Lower leg skin (tissue), 4 donors: ENCODE measurements at regions not wholly inside any gene's neighbourhood (a gene's known extent, or its start where the extent isn't known, plus 50 kb on each side); places are given as distances from the start of the nearest gene placed in this dataset.
A peak's percentile ranks its signal among the peaks of the same experiment; 100 is the strongest.
"Not testable (repeated sequence)": the region's sequence is repeated elsewhere in the genome, so short reads cannot be mapped to it uniquely, and the experiment has no call there.

Experiments used
- DNase-seq, 2 donors: peaks; one replicate each; pipeline ENCODE4 v3.0.0-alpha.2; 2019; ENCODE audit warnings: low spot score in 2 of 2
- H3K4me3 ChIP-seq: fragments of 200-600 bp; sonication (generic); 2 replicates; pipeline ENCODE4 v1.5.1; 2017; ENCODE audit warnings: mild to moderate bottlenecking, low read depth; ENCODE audit not compliant: poor library complexity, severe bottlenecking
- POLR2A ChIP-seq, 2 donors: fragments of 450-650 bp; IDR thresholded peaks; one replicate each; pipeline ENCODE4 v1.6.1; 2016 to 2017; ENCODE audit warnings: antibody characterized with exemption in 2 of 2, mild to moderate bottlenecking in 1 of 2, moderate library complexity in 1 of 2
- whole genome bisulfite sequencing, 2 donors: methylation state at CpG; one replicate each; pipeline ENCODE4 v1.1.5; 2018; 5-methylcytosine and 5-hydroxymethylcytosine counted together
- intact Hi-C: fragments of 100-400 bp; cut with DNase I; formaldehyde crosslinking; loops from one replicate; pipeline ENCODE4 v1.15.0; 2023; ENCODE audit warnings: low total_unique reads
- TF ChIP-seq, protein P1 (sequence below), 3 donors: fragments of 450-650 bp; IDR thresholded peaks; one replicate each; pipeline ENCODE4 v1.5.1; 2016; ENCODE audit warnings: antibody characterized with exemption in 3 of 3, mild to moderate bottlenecking in 3 of 3, moderate library complexity in 2 of 3

DNA sequence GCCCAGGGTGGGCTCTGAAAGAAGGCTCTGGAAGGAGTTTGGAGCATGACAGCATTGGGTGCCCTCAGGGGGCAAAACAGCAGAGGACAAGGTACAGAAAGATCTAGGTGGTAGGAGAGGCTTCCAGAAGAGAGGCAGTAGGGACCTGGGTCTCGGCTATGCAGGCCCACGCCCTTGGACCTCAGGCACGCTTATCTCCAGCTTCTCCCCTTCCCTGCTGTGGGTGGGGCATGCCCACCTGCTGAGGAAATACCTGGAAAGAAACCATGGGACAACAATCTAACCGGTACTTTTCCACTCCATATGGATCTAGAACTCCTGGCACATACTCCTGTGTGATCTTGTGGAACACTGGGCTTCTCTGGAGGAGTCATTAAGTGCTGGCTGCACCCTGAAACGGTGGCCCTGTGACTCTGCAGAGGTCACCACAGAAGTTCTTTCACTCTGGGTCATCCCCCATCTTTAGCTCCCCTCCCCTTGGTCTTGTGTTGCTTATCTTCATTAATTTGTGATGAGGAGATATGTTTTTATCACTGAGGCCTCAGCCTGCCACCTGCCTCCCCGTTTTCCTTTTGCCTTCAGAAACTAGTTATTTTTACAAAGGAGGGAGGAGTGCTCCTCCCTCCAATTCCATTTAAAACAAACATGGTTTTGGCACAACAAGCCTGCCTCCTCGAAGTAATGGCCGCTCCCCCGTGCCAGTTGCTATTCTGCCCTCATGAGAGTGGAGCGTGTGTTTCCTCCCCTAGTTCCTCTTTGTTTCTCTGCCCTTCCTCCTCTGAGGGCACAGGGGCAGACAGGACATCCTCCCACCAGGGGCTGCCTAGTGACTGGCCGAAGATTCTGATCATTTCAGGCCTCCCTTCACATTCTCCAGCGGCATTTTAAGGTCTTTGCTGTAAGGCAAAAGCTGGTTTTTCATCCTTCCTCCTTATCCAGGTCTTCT, 78.0 kb upstream of the ATP5PO start:
- WGBS, 2 donors, result 62 to 68% methylated on average over 12 of the region's 12 CpGs
- TF ChIP-seq POLR2A (IDR thresholded peaks at IDR 0.05), result no peak
- TF ChIP-seq, protein P1, sequence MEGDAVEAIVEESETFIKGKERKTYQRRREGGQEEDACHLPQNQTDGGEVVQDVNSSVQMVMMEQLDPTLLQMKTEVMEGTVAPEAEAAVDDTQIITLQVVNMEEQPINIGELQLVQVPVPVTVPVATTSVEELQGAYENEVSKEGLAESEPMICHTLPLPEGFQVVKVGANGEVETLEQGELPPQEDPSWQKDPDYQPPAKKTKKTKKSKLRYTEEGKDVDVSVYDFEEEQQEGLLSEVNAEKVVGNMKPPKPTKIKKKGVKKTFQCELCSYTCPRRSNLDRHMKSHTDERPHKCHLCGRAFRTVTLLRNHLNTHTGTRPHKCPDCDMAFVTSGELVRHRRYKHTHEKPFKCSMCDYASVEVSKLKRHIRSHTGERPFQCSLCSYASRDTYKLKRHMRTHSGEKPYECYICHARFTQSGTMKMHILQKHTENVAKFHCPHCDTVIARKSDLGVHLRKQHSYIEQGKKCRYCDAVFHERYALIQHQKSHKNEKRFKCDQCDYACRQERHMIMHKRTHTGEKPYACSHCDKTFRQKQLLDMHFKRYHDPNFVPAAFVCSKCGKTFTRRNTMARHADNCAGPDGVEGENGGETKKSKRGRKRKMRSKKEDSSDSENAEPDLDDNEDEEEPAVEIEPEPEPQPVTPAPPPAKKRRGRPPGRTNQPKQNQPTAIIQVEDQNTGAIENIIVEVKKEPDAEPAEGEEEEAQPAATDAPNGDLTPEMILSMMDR (IDR thresholded peaks at IDR 0.05), result no peak
- no peak for DNase-seq
- intact Hi-C loops, result no loop called here
- H3K4me3 ChIP-seq, result no peak overlapping the region

DNA sequence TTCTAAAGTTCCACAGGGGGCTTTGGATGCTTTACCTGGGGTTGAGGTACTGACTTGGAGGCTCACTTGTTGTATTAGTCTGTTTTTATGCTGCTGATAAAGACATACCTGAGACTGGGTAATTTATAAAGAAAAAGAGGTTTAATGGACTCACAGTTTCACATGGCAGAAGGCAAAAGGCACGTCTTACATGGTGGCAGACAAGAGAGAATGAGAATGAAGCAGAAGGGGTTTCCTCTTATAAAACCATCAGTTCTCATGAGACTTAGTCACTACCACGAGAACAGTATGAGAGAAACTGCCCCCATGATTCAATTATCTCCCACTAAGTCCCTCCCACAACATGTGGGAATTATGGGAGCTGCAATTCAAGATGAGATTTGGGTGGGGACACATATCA, 76.8 kb upstream of the ATP5PO start:
- 58 to 68% methylated on average over 2 of the region's 2 CpGs for WGBS, 2 donors
- H3K4me3 ChIP-seq, DNase-seq, intact Hi-C loops: not testable (repeated sequence)

DNA sequence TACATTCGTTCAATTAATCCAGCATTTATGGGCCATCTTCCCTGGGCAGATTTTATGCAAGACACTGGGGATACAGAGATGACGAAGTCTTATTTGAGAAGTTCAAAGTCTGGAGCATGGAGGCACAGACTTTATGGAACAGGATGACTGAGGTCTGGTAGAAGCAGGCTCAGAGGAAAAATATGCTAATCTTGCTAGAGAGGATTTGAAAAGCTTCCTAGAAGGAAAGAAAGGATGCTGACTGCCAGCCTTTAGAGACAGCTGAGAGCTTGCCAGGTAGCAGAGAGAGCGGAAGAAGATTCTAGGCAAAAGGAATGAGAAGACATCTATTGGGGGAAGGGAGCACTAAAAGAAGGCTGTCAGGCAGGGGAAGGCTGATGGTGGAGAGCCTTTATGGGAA, 75.5 kb upstream of the ATP5PO start:
- no peak for TF ChIP-seq POLR2A (IDR thresholded peaks at IDR 0.05)
- TF ChIP-seq, protein P1 (IDR thresholded peaks at IDR 0.05), result no peak
- WGBS, 2 donors, result 70 to 71% methylated on average over 3 of the region's 3 CpGs
- no peak overlapping the region for H3K4me3 ChIP-seq
- intact Hi-C loops, result no loop called here
- DNase-seq, result no peak

DNA sequence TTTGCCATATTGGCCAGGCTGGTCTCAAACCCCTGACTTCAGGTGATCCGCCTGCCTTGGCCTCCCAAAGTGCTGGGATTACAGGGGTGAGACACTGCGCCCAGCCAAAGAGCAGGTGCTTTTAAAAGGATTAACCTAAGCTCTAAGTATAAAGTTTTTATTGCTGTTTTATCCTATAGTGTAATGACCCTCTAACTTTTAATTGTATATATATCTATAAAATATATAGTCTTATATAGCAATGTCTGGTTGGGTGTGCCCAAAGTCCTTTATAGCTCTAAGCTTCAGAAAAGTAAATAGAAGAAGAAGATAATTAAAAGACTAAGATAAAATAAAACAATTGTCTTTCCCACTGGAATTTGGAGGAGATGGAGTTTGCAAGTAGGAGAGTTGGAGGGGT, 73.8 kb upstream of the ATP5PO start:
- no peak for TF ChIP-seq POLR2A (IDR thresholded peaks at IDR 0.05)
- TF ChIP-seq, protein P1 (IDR thresholded peaks at IDR 0.05), result no peak
- intact Hi-C loops, result no loop called here
- no peak overlapping the region for H3K4me3 ChIP-seq
- WGBS, 2 donors, result 91 to 96% methylated on average over 2 of the region's 2 CpGs
- peak in 1 of 2 donors; percentile 9 for DNase-seq

DNA sequence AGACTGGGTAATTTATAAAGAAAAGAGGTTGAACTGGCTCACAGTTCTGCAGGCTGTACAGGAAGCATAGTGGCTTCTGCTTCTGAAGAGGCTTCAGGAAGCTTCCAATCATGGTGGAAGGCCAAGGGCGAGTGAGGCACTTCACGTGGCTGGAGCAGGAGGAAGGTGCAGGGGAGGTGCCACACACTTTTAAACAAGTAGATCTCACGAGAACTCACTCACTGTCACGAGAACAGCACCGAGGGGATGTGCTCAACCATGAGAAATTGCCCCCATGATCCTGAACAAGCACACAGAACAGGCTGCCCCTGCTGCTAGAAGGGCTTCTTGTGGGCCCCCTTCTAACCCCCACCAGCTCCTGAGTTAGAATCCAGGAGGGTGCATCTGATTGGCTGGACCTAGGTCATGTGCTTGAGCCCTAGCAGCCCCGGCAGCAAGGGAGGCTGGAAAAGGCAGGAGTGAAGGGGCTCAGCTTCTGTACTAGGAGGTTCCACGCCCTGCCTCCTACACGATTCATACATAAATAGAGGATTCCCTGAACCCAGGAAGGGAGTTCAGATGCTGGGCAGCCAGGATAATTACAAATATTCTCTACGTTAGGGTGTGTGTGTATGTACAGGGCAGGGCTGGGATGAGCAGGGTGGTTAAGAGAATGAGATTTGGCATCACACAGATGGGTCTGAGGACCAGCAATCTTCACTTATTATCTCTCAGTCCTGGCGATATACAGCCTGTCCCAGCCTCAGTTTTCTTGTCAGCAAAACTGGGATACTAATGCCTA, 72.8 kb upstream of the ATP5PO start:
- no peak for TF ChIP-seq POLR2A (IDR thresholded peaks at IDR 0.05)
- TF ChIP-seq, protein P1 (IDR thresholded peaks at IDR 0.05), result no peak
- WGBS, 2 donors, result 83 to 91% methylated on average over 10 of the region's 10 CpGs
- intact Hi-C loops, result no loop called here
- DNase-seq, result no peak
- H3K4me3 ChIP-seq, result no peak overlapping the region

DNA sequence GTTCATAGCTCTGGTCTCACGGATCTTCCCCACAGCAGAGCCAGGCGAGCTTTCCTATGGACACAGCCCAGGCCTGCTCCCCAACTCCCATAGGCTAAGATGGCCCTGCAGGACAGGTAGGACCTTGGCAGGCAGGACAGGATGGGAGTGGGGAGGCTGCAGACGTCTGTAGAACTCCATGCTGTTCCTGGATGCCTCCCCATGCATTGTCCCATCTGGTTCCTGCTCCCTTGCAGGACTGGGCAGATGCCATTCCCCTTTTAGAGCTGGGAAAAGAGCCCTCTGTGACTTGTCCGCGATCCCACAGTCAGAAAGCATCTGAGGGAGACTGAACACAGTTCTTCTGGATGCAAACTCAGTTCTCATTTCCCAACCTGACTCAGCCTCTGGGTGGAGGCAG, 71.9 kb upstream of the ATP5PO start:
- no peak for DNase-seq
- H3K4me3 ChIP-seq, result no peak overlapping the region
- TF ChIP-seq, protein P1 (IDR thresholded peaks at IDR 0.05), result no peak
- no peak for TF ChIP-seq POLR2A (IDR thresholded peaks at IDR 0.05)
- intact Hi-C loops, result no loop called here
- WGBS, 2 donors, result 93 to 94% methylated on average over 5 of the region's 5 CpGs
